ENCODE measurements at regions not wholly inside any gene's neighbourhood (a gene's known extent, or its start where the extent isn't known, plus 50 kb on each side); places are given as distances from the start of the nearest gene placed in this dataset.

DNA sequence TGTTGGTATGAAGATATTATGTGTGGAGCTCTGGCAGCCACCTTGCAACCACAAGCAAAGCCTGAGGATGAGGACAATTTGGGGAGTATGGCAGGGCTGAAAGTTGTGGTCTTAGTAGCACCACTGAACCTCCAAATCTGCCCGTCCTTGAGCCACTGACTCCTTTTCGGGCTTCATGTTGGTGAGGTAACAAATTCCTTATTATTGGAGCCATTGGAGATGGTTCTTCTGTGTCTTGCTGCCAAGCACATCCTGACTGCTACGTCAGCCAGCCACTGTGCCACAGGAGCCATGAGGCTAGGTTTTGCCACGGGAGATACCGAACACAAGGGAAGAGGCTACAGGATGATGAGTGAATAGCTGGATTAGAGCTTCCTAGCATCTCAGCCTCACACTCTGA is 201.6 kb downstream of the BMP7 start:
- intact Hi-C loops (cut with DNase I; ENCODE audit: low total_unique reads): no loop called here
- Histone ChIP-seq H3K27ac (no peak overlapping the region), H3K4me3 (no peak overlapping the region), H3K4me1 (no peaks in the 10 kb centered on the region), H3K9me3 (no peaks in the 10 kb centered on the region), H3K27me3 (replicated peaks in 1 of 7) (peaks cover 0 to 67% (median 0%) of the 10 kb centered on the region in 7 donors), H3K36me3 (no peaks in the 10 kb centered on the region)
- DNase-seq: no peak
- no peak for TF ChIP-seq POLR2AphosphoS5 (IDR thresholded peaks at IDR 0.05)
- TF ChIP-seq, protein P1, sequence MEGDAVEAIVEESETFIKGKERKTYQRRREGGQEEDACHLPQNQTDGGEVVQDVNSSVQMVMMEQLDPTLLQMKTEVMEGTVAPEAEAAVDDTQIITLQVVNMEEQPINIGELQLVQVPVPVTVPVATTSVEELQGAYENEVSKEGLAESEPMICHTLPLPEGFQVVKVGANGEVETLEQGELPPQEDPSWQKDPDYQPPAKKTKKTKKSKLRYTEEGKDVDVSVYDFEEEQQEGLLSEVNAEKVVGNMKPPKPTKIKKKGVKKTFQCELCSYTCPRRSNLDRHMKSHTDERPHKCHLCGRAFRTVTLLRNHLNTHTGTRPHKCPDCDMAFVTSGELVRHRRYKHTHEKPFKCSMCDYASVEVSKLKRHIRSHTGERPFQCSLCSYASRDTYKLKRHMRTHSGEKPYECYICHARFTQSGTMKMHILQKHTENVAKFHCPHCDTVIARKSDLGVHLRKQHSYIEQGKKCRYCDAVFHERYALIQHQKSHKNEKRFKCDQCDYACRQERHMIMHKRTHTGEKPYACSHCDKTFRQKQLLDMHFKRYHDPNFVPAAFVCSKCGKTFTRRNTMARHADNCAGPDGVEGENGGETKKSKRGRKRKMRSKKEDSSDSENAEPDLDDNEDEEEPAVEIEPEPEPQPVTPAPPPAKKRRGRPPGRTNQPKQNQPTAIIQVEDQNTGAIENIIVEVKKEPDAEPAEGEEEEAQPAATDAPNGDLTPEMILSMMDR (IDR thresholded peaks at IDR 0.05 in 8 of 11, conservative IDR thresholded peaks at IDR 0.05 in 3 of 11): no peak
- no peak for TF ChIP-seq POLR2A (IDR thresholded peaks at IDR 0.05)
- WGBS, 5 donors: 80 to 88% (median 85%) methylated on average over 5 of the region's 5 CpGs

- peaks cover 0 to 67% (median under 1%) of the 10 kb centered on the region in 7 donors for H3K27me3 ChIP-seq (replicated peaks in 1 of 7)
- H3K9me3 ChIP-seq: no peaks in the 10 kb centered on the region
- no peaks in the 10 kb centered on the region for H3K36me3 ChIP-seq
- 15 to 18% (median 18%) methylated on average over 7 of the region's 7 CpGs for WGBS, 5 donors
- TF ChIP-seq POLR2AphosphoS5 (IDR thresholded peaks at IDR 0.05) (no peak), POLR2A (IDR thresholded peaks at IDR 0.05) (no peak)
- TF ChIP-seq, protein P1 (IDR thresholded peaks at IDR 0.05 in 8 of 11, conservative IDR thresholded peaks at IDR 0.05 in 3 of 11): no peak
- no peak for DNase-seq
- H3K4me3 ChIP-seq: no peak overlapping the region
- H3K4me1 ChIP-seq: no peaks in the 10 kb centered on the region
- H3K27ac ChIP-seq: no peak overlapping the region
- intact Hi-C loops (cut with DNase I; ENCODE audit: low total_unique reads): no loop called here
Observed at GRCh38 chr20:57065646-57066045, 200.8 kb downstream of the BMP7 start.

- intact Hi-C loops (cut with DNase I; ENCODE audit: low total_unique reads): no loop called here
- Histone ChIP-seq H3K27ac (no peak overlapping the region), H3K36me3 (no peaks in the 10 kb centered on the region), H3K4me1 (no peaks in the 10 kb centered on the region), H3K27me3 (replicated peaks in 1 of 7) (peaks cover 0 to 67% (median 5%) of the 10 kb centered on the region in 7 donors), H3K9me3 (no peaks in the 10 kb centered on the region), H3K4me3 (no peak overlapping the region)
- no peak for DNase-seq
- WGBS, 5 donors: 70 to 78% (median 77%) methylated on average over 11 of the region's 11 CpGs
- TF ChIP-seq POLR2A (IDR thresholded peaks at IDR 0.05) (no peak), POLR2AphosphoS5 (IDR thresholded peaks at IDR 0.05) (no peak)
- TF ChIP-seq, protein P1 (IDR thresholded peaks at IDR 0.05 in 8 of 11, conservative IDR thresholded peaks at IDR 0.05 in 3 of 11): no peak
Observed at GRCh38 chr20:57066126-57066900, 200.1 kb downstream of the BMP7 start.

- Histone ChIP-seq H3K4me1 (no peaks in the 10 kb centered on the region), H3K9me3 (no peaks in the 10 kb centered on the region), H3K4me3 (no peak overlapping the region), H3K27ac (no peak overlapping the region), H3K27me3 (replicated peaks in 1 of 7) (peaks cover 0 to 79% (median 11%) of the 10 kb centered on the region in 7 donors), H3K36me3 (no peaks in the 10 kb centered on the region)
- 58 to 70% (median 61%) methylated on average over 8 of the region's 8 CpGs for WGBS, 5 donors
- intact Hi-C loops (cut with DNase I; ENCODE audit: low total_unique reads): no loop called here
- TF ChIP-seq, protein P1 (IDR thresholded peaks at IDR 0.05 in 8 of 11, conservative IDR thresholded peaks at IDR 0.05 in 3 of 11): no peak
- TF ChIP-seq POLR2AphosphoS5 (IDR thresholded peaks at IDR 0.05) (no peak), POLR2A (IDR thresholded peaks at IDR 0.05) (no peak)
- DNase-seq: no peak
Observed at GRCh38 chr20:57069442-57069841, 197.0 kb downstream of the BMP7 start.
